ENCODE measurements at regions not wholly inside any gene's neighbourhood (a gene's known extent, or its start where the extent isn't known, plus 50 kb on each side); places are given as distances from the start of the nearest gene placed in this dataset.

- no peak for DNase-seq (ENCODE audit: insufficient read length)
- no peak for TF ChIP-seq TAF1 (IDR thresholded peaks at IDR 0.05; ENCODE audit: borderline replicate concordance, low read depth, low read length)
- TF ChIP-seq POLR2AphosphoS5 (IDR thresholded peaks at IDR 0.05; ENCODE audit: low read depth, low read length), result no peak
- TF ChIP-seq POLR2A (IDR thresholded peaks at IDR 0.05; ENCODE audit: low read depth, low read length), result no peak
- no peak for FAIRE-seq
Measured at GRCh38 chr9:88661759-88662158, 126.8 kb downstream of the NXNL2 start.

GRCh38 chr9:88663771-88664419 is 128.9 kb downstream of the NXNL2 start:
- DNase-seq (ENCODE audit: insufficient read length), result no peak
- no peak for TF ChIP-seq POLR2AphosphoS5 (IDR thresholded peaks at IDR 0.05; ENCODE audit: low read depth, low read length)
- TF ChIP-seq TAF1 (IDR thresholded peaks at IDR 0.05; ENCODE audit: borderline replicate concordance, low read depth, low read length), result no peak
- TF ChIP-seq POLR2A (IDR thresholded peaks at IDR 0.05; ENCODE audit: low read depth, low read length), result no peak
- FAIRE-seq, result no peak

GRCh38 chr9:88664773-88665172 is 129.8 kb downstream of the NXNL2 start:
- DNase-seq (ENCODE audit: insufficient read length) (no peak), FAIRE-seq (no peak)
- TF ChIP-seq POLR2A (IDR thresholded peaks at IDR 0.05; ENCODE audit: low read depth, low read length), result no peak
- TF ChIP-seq POLR2AphosphoS5 (IDR thresholded peaks at IDR 0.05; ENCODE audit: low read depth, low read length), result no peak
- TF ChIP-seq TAF1 (IDR thresholded peaks at IDR 0.05; ENCODE audit: borderline replicate concordance, low read depth, low read length), result no peak

GRCh38 chr9:88672874-88673689 is 138.1 kb downstream of the NXNL2 start:
- TF ChIP-seq TAF1 (IDR thresholded peaks at IDR 0.05; ENCODE audit: borderline replicate concordance, low read depth, low read length) (no peak), POLR2AphosphoS5 (IDR thresholded peaks at IDR 0.05; ENCODE audit: low read depth, low read length) (no peak), POLR2A (IDR thresholded peaks at IDR 0.05; ENCODE audit: low read depth, low read length) (no peak)
- DNase-seq (ENCODE audit: insufficient read length), result no peak
- FAIRE-seq, result no peak

- TF ChIP-seq POLR2AphosphoS5 (IDR thresholded peaks at IDR 0.05; ENCODE audit: low read depth, low read length), result no peak
- TF ChIP-seq TAF1 (IDR thresholded peaks at IDR 0.05; ENCODE audit: borderline replicate concordance, low read depth, low read length), result no peak
- no peak for TF ChIP-seq POLR2A (IDR thresholded peaks at IDR 0.05; ENCODE audit: low read depth, low read length)
- FAIRE-seq (no peak), DNase-seq (ENCODE audit: insufficient read length) (no peak)
Measured at GRCh38 chr9:88673886-88674285, 138.9 kb downstream of the NXNL2 start.

- no peak for FAIRE-seq
- TF ChIP-seq POLR2AphosphoS5 (IDR thresholded peaks at IDR 0.05; ENCODE audit: low read depth, low read length), result no peak
- no peak for TF ChIP-seq TAF1 (IDR thresholded peaks at IDR 0.05; ENCODE audit: borderline replicate concordance, low read depth, low read length)
- TF ChIP-seq POLR2A (IDR thresholded peaks at IDR 0.05; ENCODE audit: low read depth, low read length), result no peak
- DNase-seq (ENCODE audit: insufficient read length), result no peak
Measured at GRCh38 chr9:88676644-88677043, 141.7 kb downstream of the NXNL2 start.

GRCh38 chr9:88678008-88678407 is 143.0 kb downstream of the NXNL2 start:
- FAIRE-seq (no peak), DNase-seq (ENCODE audit: insufficient read length) (no peak)

GRCh38 chr9:88678431-88678830 is 143.5 kb downstream of the NXNL2 start:
- no peak for DNase-seq (ENCODE audit: insufficient read length)
- FAIRE-seq, result no peak
- TF ChIP-seq POLR2AphosphoS5 (IDR thresholded peaks at IDR 0.05; ENCODE audit: low read depth, low read length) (no peak), POLR2A (IDR thresholded peaks at IDR 0.05; ENCODE audit: low read depth, low read length) (no peak), TAF1 (IDR thresholded peaks at IDR 0.05; ENCODE audit: borderline replicate concordance, low read depth, low read length) (no peak)

More at GRCh38 chr9:88678008-88678407, 143.0 kb downstream of the NXNL2 start:
- TF ChIP-seq TAF1 (IDR thresholded peaks at IDR 0.05; ENCODE audit: borderline replicate concordance, low read depth, low read length), result no peak
- no peak for TF ChIP-seq POLR2AphosphoS5 (IDR thresholded peaks at IDR 0.05; ENCODE audit: low read depth, low read length)
- TF ChIP-seq POLR2A (IDR thresholded peaks at IDR 0.05; ENCODE audit: low read depth, low read length), result no peak

GRCh38 chr9:88680041-88680440 is 145.1 kb downstream of the NXNL2 start:
- DNase-seq (ENCODE audit: insufficient read length) (no peak), FAIRE-seq (no peak)

GRCh38 chr9:88680505-88681160 is 145.7 kb downstream of the NXNL2 start:
- TF ChIP-seq POLR2A (IDR thresholded peaks at IDR 0.05; ENCODE audit: low read depth, low read length) (no peak), TAF1 (IDR thresholded peaks at IDR 0.05; ENCODE audit: borderline replicate concordance, low read depth, low read length) (no peak)
- FAIRE-seq, result no peak
- DNase-seq (ENCODE audit: insufficient read length), result no peak

More at GRCh38 chr9:88680041-88680440, 145.1 kb downstream of the NXNL2 start:
- no peak for TF ChIP-seq TAF1 (IDR thresholded peaks at IDR 0.05; ENCODE audit: borderline replicate concordance, low read depth, low read length)
- TF ChIP-seq POLR2AphosphoS5 (IDR thresholded peaks at IDR 0.05; ENCODE audit: low read depth, low read length), result no peak
- no peak for TF ChIP-seq POLR2A (IDR thresholded peaks at IDR 0.05; ENCODE audit: low read depth, low read length)

- TF ChIP-seq TAF1 (IDR thresholded peaks at IDR 0.05; ENCODE audit: borderline replicate concordance, low read depth, low read length) (no peak), POLR2AphosphoS5 (IDR thresholded peaks at IDR 0.05; ENCODE audit: low read depth, low read length) (no peak), POLR2A (IDR thresholded peaks at IDR 0.05; ENCODE audit: low read depth, low read length) (no peak)
- FAIRE-seq (no peak), DNase-seq (ENCODE audit: insufficient read length) (no peak)
Measured at GRCh38 chr9:88681434-88681833, 146.5 kb downstream of the NXNL2 start.
